Activated CD8-positive, alpha-beta T cell treated with anti-CD3 and anti-CD28 coated beads for 36 hours (primary cell): ENCODE measurements at regions not wholly inside any gene's neighbourhood (a gene's known extent, or its start where the extent isn't known, plus 50 kb on each side); places are given as distances from the start of the nearest gene placed in this dataset.

Source experiments
- ATAC-seq: fragments of 200-7000 bp; cut with Tn5 transposase; one replicate; pipeline ENCODE4 v1.10.0; 2021; ENCODE audit warnings: mild to moderate bottlenecking, moderate library complexity
- CTCF ChIA-PET: fragments of 350-600 bp; sonication (Branson Sonifier 250); formaldehyde crosslinking; loops from one replicate; lab custom pipeline; 2021; ENCODE audit warnings: antibody characterized with exemption; lab: Charles Lee
- POLR2A ChIA-PET: fragments of 350-600 bp; sonication (Branson Sonifier 250); formaldehyde crosslinking; loops from one replicate; lab custom pipeline; 2021; ENCODE audit warnings: antibody characterized with exemption; lab: Charles Lee
- DNase-seq: peaks from one replicate; pipeline ENCODE4 v3.0.0-alpha.2; 2020
- H3K27ac Mint-ChIP-seq: one replicate; pipeline ENCODE4 v1.8.0; 2021; ENCODE audit warnings: mild to moderate bottlenecking, mixed read lengths
- H3K27me3 Mint-ChIP-seq: one replicate; pipeline ENCODE4 v1.8.0; 2021; ENCODE audit warnings: mixed read lengths
- H3K36me3 Mint-ChIP-seq: one replicate; pipeline ENCODE4 v1.8.0; 2021; ENCODE audit warnings: low read depth, mixed read lengths
- H3K4me1 Mint-ChIP-seq: one replicate; pipeline ENCODE4 v1.8.0; 2021; ENCODE audit warnings: low read depth, mixed read lengths
- H3K4me3 Mint-ChIP-seq: one replicate; pipeline ENCODE4 v1.8.0; 2021; ENCODE audit warnings: mild to moderate bottlenecking, moderate library complexity, mixed read lengths
- H3K9me3 Mint-ChIP-seq: one replicate; pipeline ENCODE4 v1.8.0; 2021; ENCODE audit warnings: mixed read lengths
- CTCF ChIP-seq: fragments of 200-600 bp; IDR thresholded peaks from one replicate; pipeline ENCODE4 v1.8.0; 2022; ENCODE audit warnings: antibody characterized with exemption, mild to moderate bottlenecking
- intact Hi-C: fragments of 100-400 bp; cut with micrococcal nuclease; formaldehyde crosslinking; loops from one replicate; pipeline ENCODE4 v1.10.0; 2022

- peaks cover 2% of the 10 kb centered on the region for H3K9me3 Mint-ChIP-seq
- ChIA-PET POLR2A (interaction anchor here (0.7 to 2.0 kb wide), 5 partner anchors 12 to 30 kb away, joined by 3 to 12 read pairs (median 4); no protein-coding TSS in a partner anchor), CTCF (interaction anchor here (0.7 kb wide), 1 partner anchor 54 kb away, joined by 3 read pairs; no protein-coding TSS in a partner anchor)
- no peaks in the 10 kb centered on the region for H3K36me3 Mint-ChIP-seq
- intact Hi-C loops = no loop called here
- peaks cover 42% of the 10 kb centered on the region for H3K4me1 Mint-ChIP-seq
- ATAC-seq (peak; percentile 89), DNase-seq (peak; percentile 95)
- peak overlapping the region; percentile 7 for H3K4me3 Mint-ChIP-seq
- peaks cover 9% of the 10 kb centered on the region for H3K27me3 Mint-ChIP-seq
- TF ChIP-seq CTCF = no peak
- peak overlapping the region; percentile 80 for H3K27ac Mint-ChIP-seq
These were observed 92.9 kb upstream of the EGLN3 start for GRCh38 chr14:34043627-34044372.

- intact Hi-C loops = no loop called here
These were observed 90.3 kb upstream of the EGLN3 start for GRCh38 chr14:34041220-34041619.

GRCh38 chr14:34040766-34041165, 89.9 kb upstream of the EGLN3 start:
- ChIA-PET CTCF (interaction anchor here (1.2 kb wide), 1 partner anchor 55 kb away, joined by 3 read pairs; no protein-coding TSS in a partner anchor), POLR2A (no interaction called here)
- H3K27ac Mint-ChIP-seq = no peak overlapping the region
- no peaks in the 10 kb centered on the region for H3K36me3 Mint-ChIP-seq
- peaks cover 2% of the 10 kb centered on the region for H3K9me3 Mint-ChIP-seq
- intact Hi-C loops = no loop called here
- no peak for TF ChIP-seq CTCF
- ATAC-seq (no peak), DNase-seq (no peak)
- no peak overlapping the region for H3K4me3 Mint-ChIP-seq
- H3K4me1 Mint-ChIP-seq = peaks cover 29% of the 10 kb centered on the region
- peaks cover 2% of the 10 kb centered on the region for H3K27me3 Mint-ChIP-seq

More at GRCh38 chr14:34041220-34041619, 90.3 kb upstream of the EGLN3 start:
- ChIA-PET POLR2A (no interaction called here), CTCF (interaction anchor here (1.2 kb wide), 1 partner anchor 55 kb away, joined by 3 read pairs; no protein-coding TSS in a partner anchor)
- no peak overlapping the region for H3K4me3 Mint-ChIP-seq
- H3K36me3 Mint-ChIP-seq = no peaks in the 10 kb centered on the region
- DNase-seq (no peak), ATAC-seq (no peak)
- peaks cover 29% of the 10 kb centered on the region for H3K4me1 Mint-ChIP-seq
- H3K27me3 Mint-ChIP-seq = peaks cover 2% of the 10 kb centered on the region
- peaks cover 2% of the 10 kb centered on the region for H3K9me3 Mint-ChIP-seq
- TF ChIP-seq CTCF = no peak
- H3K27ac Mint-ChIP-seq = no peak overlapping the region

- TF ChIP-seq CTCF = no peak
- ATAC-seq (no peak), DNase-seq (no peak)
- POLR2A ChIA-PET = no interaction called here
- Mint-ChIP-seq H3K4me3 (no peak overlapping the region), H3K36me3 (no peaks in the 10 kb centered on the region), H3K9me3 (peaks cover 2% of the 10 kb centered on the region), H3K27me3 (peaks cover 2% of the 10 kb centered on the region), H3K4me1 (peaks cover 22% of the 10 kb centered on the region), H3K27ac (no peak overlapping the region)
- intact Hi-C loops = no loop called here
- CTCF ChIA-PET = no interaction called here
These were observed 88.7 kb upstream of the EGLN3 start for GRCh38 chr14:34039428-34040047.
